Lower leg skin (tissue), 3 donors: ENCODE measurements at regions not wholly inside any gene's neighbourhood (a gene's known extent, or its start where the extent isn't known, plus 50 kb on each side); places are given as distances from the start of the nearest gene placed in this dataset.

ENCODE experiments used
- POLR2A ChIP-seq, 2 donors: fragments of 450-650 bp; IDR thresholded peaks; one replicate each; pipeline ENCODE4 v1.6.1; 2016 to 2017; ENCODE audit warnings: antibody characterized with exemption in 2 of 2, mild to moderate bottlenecking in 1 of 2, moderate library complexity in 1 of 2
- TF ChIP-seq, protein P1 (sequence below), 3 donors: fragments of 450-650 bp; IDR thresholded peaks; one replicate each; pipeline ENCODE4 v1.5.1; 2016; ENCODE audit warnings: antibody characterized with exemption in 3 of 3, mild to moderate bottlenecking in 3 of 3, moderate library complexity in 2 of 3

DNA sequence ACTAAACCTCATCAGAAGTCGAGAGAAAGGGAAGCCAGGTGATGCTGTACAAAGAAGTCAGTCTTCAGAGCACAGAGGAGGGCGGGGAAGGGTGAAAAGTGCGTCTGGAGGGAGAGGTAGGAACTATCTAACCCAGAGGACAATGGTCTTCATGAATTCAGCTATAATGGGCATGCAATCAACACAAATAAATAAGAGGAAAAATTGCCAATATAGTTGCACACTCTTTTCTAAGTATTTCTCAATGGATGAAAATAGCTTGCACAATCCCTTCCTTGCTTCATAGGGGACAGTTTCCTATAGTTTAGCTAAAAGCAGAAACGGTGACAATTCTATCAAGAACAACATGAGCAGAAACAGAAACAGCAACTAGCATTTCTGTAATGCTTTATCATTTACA lies 931.2 kb downstream of the AACS start:
- TF ChIP-seq, protein P1, sequence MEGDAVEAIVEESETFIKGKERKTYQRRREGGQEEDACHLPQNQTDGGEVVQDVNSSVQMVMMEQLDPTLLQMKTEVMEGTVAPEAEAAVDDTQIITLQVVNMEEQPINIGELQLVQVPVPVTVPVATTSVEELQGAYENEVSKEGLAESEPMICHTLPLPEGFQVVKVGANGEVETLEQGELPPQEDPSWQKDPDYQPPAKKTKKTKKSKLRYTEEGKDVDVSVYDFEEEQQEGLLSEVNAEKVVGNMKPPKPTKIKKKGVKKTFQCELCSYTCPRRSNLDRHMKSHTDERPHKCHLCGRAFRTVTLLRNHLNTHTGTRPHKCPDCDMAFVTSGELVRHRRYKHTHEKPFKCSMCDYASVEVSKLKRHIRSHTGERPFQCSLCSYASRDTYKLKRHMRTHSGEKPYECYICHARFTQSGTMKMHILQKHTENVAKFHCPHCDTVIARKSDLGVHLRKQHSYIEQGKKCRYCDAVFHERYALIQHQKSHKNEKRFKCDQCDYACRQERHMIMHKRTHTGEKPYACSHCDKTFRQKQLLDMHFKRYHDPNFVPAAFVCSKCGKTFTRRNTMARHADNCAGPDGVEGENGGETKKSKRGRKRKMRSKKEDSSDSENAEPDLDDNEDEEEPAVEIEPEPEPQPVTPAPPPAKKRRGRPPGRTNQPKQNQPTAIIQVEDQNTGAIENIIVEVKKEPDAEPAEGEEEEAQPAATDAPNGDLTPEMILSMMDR (IDR thresholded peaks at IDR 0.05) = no peak
- no peak for TF ChIP-seq POLR2A (IDR thresholded peaks at IDR 0.05)
